HG02610 (cell line): ENCODE measurements at regions not wholly inside any gene's neighbourhood (a gene's known extent, or its start where the extent isn't known, plus 50 kb on each side); places are given as distances from the start of the nearest gene placed in this dataset.
A peak's percentile ranks its signal among the peaks of the same experiment; 100 is the strongest.

Experiments used
- ATAC-seq: cut with Tn5 transposase; IDR thresholded peaks from one replicate; pipeline ENCODE4 v1.9.1; 2021; ENCODE audit warnings: mild to moderate bottlenecking, moderate library complexity; ENCODE audit not compliant: unreplicated experiment

DNA sequence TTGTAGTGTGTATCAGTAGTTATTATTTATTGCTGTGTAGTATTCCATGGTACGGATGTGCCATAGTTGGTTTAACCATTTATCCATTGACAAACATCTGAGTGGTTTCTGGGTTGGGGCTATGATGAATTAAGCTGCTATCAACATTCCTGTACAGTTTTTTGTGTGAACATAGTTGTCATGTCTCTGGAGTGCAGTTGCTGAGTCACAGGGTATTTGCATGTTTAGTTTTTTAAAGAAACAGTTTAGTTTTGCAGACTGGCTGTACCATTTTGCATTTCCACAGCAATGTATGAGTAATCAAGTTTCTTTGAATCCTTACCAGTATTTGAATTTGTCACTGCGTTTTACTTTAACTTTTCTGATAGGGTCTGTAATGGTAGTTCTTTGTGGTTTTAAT lies 516.7 kb upstream of the CELF2 start:
- no peak for ATAC-seq

DNA sequence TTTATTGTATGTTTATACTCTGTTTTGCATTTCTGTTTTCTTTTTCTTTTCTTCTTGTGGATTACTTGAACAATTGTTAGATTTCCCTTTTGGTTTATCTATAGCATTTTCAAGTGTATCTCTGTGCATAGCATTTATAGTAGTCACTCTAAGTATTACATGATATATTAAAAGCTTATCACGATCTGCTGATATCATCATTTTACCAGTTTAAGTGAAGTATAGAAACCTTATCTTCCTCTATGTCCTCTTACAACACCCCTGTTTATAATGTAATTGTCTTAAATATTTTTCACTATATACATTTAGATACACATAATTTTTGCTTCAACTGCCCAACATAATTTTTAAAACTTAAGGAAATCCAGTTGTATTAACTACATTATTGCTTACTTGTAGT lies 513.9 kb upstream of the CELF2 start:
- ATAC-seq: no peak

GRCh38 chr10:10508211-10508610 lies 509.5 kb upstream of the CELF2 start:
- no peak for ATAC-seq

GRCh38 chr10:10510179-10510578 lies 507.5 kb upstream of the CELF2 start:
- ATAC-seq: no peak

GRCh38 chr10:10513067-10513466 lies 504.6 kb upstream of the CELF2 start:
- no peak for ATAC-seq

DNA sequence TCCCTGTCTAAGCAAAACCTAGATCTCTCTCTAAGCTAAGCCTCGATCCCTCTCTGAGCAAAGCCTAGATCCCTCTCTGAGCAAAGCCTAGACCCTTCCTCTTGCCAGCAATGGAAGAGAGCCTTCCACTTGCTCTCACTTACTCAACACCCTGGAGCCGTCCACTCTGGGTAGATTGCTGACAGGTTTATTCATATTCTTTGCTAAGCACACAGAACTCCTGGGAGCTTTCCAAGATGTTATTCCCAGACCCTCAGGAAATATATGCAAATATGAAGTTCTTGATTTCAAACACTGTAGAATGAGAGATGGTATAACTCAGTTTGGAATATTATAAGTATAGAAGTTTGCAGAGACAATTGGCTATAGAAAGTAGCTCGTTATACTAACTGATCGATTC lies 503.8 kb upstream of the CELF2 start:
- no peak for ATAC-seq

DNA sequence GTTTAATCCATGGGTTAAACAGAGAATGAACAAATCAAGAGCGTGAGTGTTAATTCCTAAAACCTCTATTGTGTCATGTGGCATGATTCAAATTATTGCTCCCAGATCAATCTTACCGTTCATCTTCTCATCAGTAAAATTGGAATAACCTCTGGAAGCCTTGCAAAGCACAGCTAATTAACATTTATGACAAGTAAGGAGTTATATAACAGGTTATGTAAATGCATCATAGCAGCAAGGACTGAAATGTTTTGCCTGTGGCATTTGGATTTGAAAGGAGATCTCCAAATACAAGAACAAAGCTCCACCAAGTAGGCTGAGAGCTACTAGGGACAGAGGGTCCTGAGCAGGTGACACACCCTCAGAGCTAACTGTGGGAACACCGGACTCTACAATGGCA lies 502.9 kb upstream of the CELF2 start:
- ATAC-seq: no peak

DNA sequence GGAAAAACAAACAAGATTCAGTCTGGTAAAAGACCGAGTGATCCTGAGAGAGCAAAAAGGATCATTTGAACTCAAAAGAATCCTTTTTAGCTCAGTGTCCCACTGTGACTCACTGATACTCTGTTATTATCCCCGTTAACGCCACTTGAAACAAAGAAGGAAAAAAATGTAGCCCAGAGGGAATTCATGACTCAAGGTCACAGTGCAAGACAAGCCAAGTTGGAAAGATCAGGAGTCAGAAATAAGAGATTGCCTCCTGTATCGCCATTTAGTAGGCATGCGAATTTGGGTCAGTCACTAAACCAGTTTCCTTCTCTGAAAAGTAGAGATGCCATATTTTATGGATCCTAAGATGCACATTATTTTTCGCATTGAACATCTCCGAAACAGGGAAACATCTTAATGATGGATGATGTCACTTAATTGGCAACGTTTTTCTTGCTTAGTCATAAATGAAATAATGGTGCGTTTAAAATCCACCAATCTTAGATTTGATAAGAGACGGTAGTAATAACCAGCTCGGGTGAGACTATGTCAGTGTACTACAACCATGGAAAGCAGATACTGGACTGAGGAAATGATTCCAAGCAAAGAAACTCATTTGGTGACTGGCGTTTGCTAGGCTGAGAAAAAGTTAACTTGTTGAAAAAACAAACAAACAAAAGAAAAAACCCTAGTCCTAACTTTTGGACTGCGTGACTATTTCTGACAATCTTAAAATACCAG lies 502.0 kb upstream of the CELF2 start:
- ATAC-seq: no peak

- no peak for ATAC-seq
Measured at GRCh38 chr10:10516346-10517130, 501.1 kb upstream of the CELF2 start.

DNA sequence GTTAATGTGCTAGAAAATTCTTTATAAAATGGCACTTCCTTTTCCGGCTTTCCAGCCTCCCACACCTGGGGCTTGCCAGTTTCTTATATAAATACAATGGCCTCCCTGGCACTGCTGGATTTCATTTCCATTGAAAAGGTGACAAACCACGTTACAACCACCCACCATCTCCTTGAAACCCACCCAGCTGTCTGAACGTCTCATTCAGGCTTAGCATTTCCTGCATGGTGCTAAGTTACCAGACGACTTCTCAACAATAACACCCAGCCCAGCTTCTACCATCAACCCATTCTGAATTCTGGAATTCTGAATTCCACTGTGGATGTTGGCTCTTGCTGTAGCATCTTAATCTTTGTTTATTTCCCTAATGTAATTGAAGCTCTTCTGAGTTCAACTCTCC lies 499.8 kb upstream of the CELF2 start:
- ATAC-seq: no peak

- no peak for ATAC-seq
Measured at GRCh38 chr10:10519674-10520073, 498.0 kb upstream of the CELF2 start.

DNA sequence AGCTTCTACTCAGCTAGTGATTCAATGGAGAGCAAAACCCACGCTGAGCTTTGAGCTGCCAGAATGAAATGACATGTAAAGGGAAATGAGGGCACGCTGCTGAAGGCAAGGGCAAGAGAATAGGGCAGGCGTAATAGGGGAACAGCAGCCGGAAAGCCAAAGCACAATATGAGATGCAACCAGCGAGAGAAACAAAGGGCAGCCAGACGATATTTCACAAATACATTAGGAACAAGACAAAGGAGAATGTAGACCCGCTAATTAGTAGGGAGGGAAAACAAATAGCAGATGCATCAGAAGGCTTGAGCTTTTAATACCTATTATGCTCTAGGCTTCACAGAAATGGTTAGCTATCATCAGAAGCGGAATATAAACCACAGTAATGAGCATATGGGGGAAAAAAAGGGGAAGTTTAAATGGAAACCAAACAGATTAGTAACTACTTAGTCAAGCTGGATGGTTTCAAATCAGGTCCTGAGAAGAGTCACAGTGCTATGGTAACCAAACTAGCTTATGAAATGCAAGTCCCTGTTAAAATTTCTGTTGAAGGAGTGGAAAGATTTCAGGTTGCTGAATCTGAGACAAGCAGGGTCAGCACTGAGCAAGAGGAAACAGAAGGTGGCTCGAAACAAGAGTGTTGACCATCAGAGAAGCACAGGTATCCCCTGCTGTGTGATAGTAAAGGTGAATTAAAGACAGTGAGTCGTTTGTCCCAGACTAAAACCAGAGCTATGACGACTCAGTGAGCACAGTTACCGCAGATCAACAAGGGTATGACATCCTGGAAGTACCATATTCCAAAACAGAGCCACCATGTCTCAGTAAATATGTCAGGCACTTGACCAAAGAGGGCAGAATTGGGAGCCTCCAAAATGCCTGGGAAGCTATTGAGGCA lies 496.9 kb upstream of the CELF2 start:
- peak; percentile 92 for ATAC-seq

- no peak for ATAC-seq
Measured at GRCh38 chr10:10526846-10527245, 490.8 kb upstream of the CELF2 start.

- no peak for ATAC-seq
Measured at GRCh38 chr10:10527861-10528562, 489.7 kb upstream of the CELF2 start.

DNA sequence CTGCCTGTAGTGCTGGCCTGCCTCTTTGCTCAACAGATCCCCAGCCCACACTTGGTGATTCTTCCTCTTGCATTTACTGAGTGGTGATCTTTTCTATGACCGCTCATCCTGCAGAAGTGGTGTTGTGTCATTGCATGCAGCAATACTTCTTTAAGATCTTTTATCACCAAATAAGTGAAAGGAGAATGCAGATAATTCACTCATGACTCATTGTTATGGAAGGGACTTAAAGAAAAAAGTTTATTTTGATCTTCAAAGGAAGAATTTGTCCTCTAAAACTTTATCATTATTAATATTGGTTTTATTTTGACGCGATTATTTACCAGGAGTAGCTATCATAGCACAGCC lies 489.1 kb upstream of the CELF2 start:
- no peak for ATAC-seq

- no peak for ATAC-seq
Measured at GRCh38 chr10:10530313-10530712, 487.4 kb upstream of the CELF2 start.

- no peak for ATAC-seq
Measured at GRCh38 chr10:10532236-10532635, 485.4 kb upstream of the CELF2 start.

- ATAC-seq: no peak
Measured at GRCh38 chr10:10532826-10533225, 484.8 kb upstream of the CELF2 start.

- ATAC-seq: no peak
Measured at GRCh38 chr10:10533437-10533836, 484.2 kb upstream of the CELF2 start.

GRCh38 chr10:10538326-10538725 lies 479.3 kb upstream of the CELF2 start:
- ATAC-seq: no peak

GRCh38 chr10:10540398-10540797 lies 477.3 kb upstream of the CELF2 start:
- ATAC-seq: no peak
